ENCODE measurements at regions not wholly inside any gene's neighbourhood (a gene's known extent, or its start where the extent isn't known, plus 50 kb on each side); places are given as distances from the start of the nearest gene placed in this dataset.
"Not testable (repeated sequence)": the region's sequence is repeated elsewhere in the genome, so short reads cannot be mapped to it uniquely, and the experiment has no call there.

DNA sequence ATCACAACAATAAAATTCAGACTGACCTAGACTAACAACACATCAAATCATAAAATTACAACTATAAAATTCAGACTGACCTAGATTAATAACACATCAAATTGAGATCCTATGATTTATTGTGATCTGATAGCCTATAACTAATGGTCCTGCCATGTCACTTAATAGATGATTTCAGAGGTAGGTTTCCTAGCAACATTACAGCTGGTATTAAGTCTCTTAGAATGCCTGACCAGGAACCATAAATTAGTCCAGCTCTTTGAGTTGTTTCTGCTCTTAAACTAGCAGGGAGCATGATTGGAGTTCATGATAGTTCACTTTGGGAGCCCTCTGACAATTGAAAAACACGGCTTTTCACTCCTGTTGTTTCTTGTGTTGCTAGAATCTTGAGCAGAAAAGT, 318.9 kb downstream of the BMPER start:
- Histone ChIP-seq H3K4me3 (ENCODE audit: insufficient read depth in 1 of 2, low read depth in 1 of 2, low read length in 2 of 2) (no peak overlapping the region), H2BK120ac (ENCODE audit: low read depth, low read length) (no peak overlapping the region), H3K9me3 (ENCODE audit: control insufficient read depth, low read length) (no peaks in the 10 kb centered on the region), H3K9ac (ENCODE audit: low read length) (no peak overlapping the region), H3K23ac (ENCODE audit: low read length in 2 of 2) (no peak overlapping the region), H2BK5ac (ENCODE audit: low read depth, low read length, poor library complexity, severe bottlenecking) (no peak overlapping the region), H3K36me3 (ENCODE audit: control insufficient read depth in 1 of 2, insufficient read depth in 2 of 2, low read depth in 1 of 2, low read length in 2 of 2) (no peaks in the 10 kb centered on the region), H2AK5ac (ENCODE audit: low read length, severe bottlenecking) (no peak overlapping the region), H2BK15ac (ENCODE audit: low read depth, poor library complexity, severe bottlenecking) (no peak overlapping the region), H2AFZ (ENCODE audit: low read depth, low read length) (no peak overlapping the region), H3K4ac (ENCODE audit: low read depth in 1 of 2, low read length in 2 of 2) (no peak overlapping the region), H3K4me1 (ENCODE audit: control insufficient read depth, insufficient read depth, low read depth, low read length) (no peaks in the 10 kb centered on the region), H3K79me1 (replicated peaks; ENCODE audit: low read length, poor library complexity, severe bottlenecking) (no peaks in the 10 kb centered on the region), H3K18ac (ENCODE audit: low read depth in 1 of 2, low read length in 2 of 2) (no peak overlapping the region), H3K14ac (ENCODE audit: low read length in 2 of 2) (no peak overlapping the region), H3K27ac (ENCODE audit: low read length, poor library complexity, severe bottlenecking) (no peak overlapping the region), H3K27me3 (ENCODE audit: control insufficient read depth in 1 of 2, insufficient read depth in 1 of 2, low read length in 2 of 2) (peaks cover 0 to 4% of the 10 kb centered on the region in 2 experiments), H3K4me2 (ENCODE audit: low read length, poor library complexity, severe bottlenecking) (no peak overlapping the region), H2BK12ac (ENCODE audit: low read length in 2 of 2) (no peak overlapping the region), H4K91ac (ENCODE audit: low read length) (no peak overlapping the region), H4K8ac (ENCODE audit: low read length) (no peak overlapping the region)
- DNase-seq, result no peak
- WGBS, result no CpG with 5 or more reads among the region's 1 CpG

- WGBS, result 60% methylated on average over 5 of the region's 5 CpGs
- DNase-seq, result no peak
Observed at GRCh38 chr7:34225193-34225592, 319.9 kb downstream of the BMPER start.

DNA sequence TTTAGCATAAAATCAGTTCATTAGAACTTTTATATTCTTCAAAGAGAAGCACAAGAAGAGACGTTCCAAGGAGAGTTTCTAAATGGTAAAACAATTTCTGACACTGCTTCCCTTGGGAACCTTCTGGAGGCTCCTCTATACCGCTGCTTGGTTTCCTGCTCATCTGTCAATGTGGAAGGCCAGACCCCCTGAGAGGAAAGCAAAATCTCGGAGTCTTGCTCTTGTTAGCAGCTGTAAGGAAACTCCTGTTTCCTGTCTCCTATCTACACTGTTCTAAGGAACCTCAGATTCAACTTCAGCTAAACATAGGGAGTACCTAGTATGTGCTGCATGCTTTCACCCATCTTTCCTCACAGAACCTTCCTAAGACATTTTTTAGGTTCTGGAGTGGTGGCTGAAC, 322.2 kb downstream of the BMPER start:
- H2BK120ac ChIP-seq (ENCODE audit: low read depth, low read length), result no peak overlapping the region
- H3K14ac ChIP-seq (ENCODE audit: low read length in 2 of 2), result no peak overlapping the region
- H2AK5ac ChIP-seq (ENCODE audit: low read length, severe bottlenecking), result no peak overlapping the region
- H3K4me1 ChIP-seq (ENCODE audit: control insufficient read depth, insufficient read depth, low read depth, low read length), result no peaks in the 10 kb centered on the region
- WGBS, result 47% methylated on average over 3 of the region's 3 CpGs
- no peak overlapping the region for H3K4me2 ChIP-seq (ENCODE audit: low read length, poor library complexity, severe bottlenecking)
- no peak overlapping the region for H3K23ac ChIP-seq (ENCODE audit: low read length in 2 of 2)
- H3K18ac ChIP-seq (ENCODE audit: low read depth in 1 of 2, low read length in 2 of 2), result no peak overlapping the region
- no peaks in the 10 kb centered on the region for H3K9me3 ChIP-seq (ENCODE audit: control insufficient read depth, low read length)
- no peak overlapping the region for H2BK5ac ChIP-seq (ENCODE audit: low read depth, low read length, poor library complexity, severe bottlenecking)
- no peak overlapping the region for H2BK12ac ChIP-seq (ENCODE audit: low read length in 2 of 2)
- no peak overlapping the region for H3K27ac ChIP-seq (ENCODE audit: low read length, poor library complexity, severe bottlenecking)
- H3K4me3 ChIP-seq (ENCODE audit: insufficient read depth in 1 of 2, low read depth in 1 of 2, low read length in 2 of 2), result no peak overlapping the region
- no peaks in the 10 kb centered on the region for H3K36me3 ChIP-seq (ENCODE audit: control insufficient read depth in 1 of 2, insufficient read depth in 2 of 2, low read depth in 1 of 2, low read length in 2 of 2)
- H3K79me1 ChIP-seq (replicated peaks; ENCODE audit: low read length, poor library complexity, severe bottlenecking), result no peaks in the 10 kb centered on the region
- no peak for DNase-seq
- no peak overlapping the region for H3K4ac ChIP-seq (ENCODE audit: low read depth in 1 of 2, low read length in 2 of 2)
- no peak overlapping the region for H2AFZ ChIP-seq (ENCODE audit: low read depth, low read length)
- H4K91ac ChIP-seq (ENCODE audit: low read length), result no peak overlapping the region
- no peak overlapping the region for H4K8ac ChIP-seq (ENCODE audit: low read length)
- H3K9ac ChIP-seq (ENCODE audit: low read length), result no peak overlapping the region
- H3K27me3 ChIP-seq (ENCODE audit: control insufficient read depth in 1 of 2, insufficient read depth in 1 of 2, low read length in 2 of 2), result peaks cover 0 to 4% of the 10 kb centered on the region in 2 experiments
- H2BK15ac ChIP-seq (ENCODE audit: low read depth, poor library complexity, severe bottlenecking), result no peak overlapping the region

More at GRCh38 chr7:34225193-34225592, 319.9 kb downstream of the BMPER start:
- H4K8ac ChIP-seq (ENCODE audit: low read length), result no peak overlapping the region
- no peak overlapping the region for H2BK12ac ChIP-seq (ENCODE audit: low read length in 2 of 2)
- no peak overlapping the region for H3K23ac ChIP-seq (ENCODE audit: low read length in 2 of 2)
- H2AK5ac ChIP-seq (ENCODE audit: low read length, severe bottlenecking), result no peak overlapping the region
- no peak overlapping the region for H3K18ac ChIP-seq (ENCODE audit: low read depth in 1 of 2, low read length in 2 of 2)
- no peaks in the 10 kb centered on the region for H3K36me3 ChIP-seq (ENCODE audit: control insufficient read depth in 1 of 2, insufficient read depth in 2 of 2, low read depth in 1 of 2, low read length in 2 of 2)
- no peak overlapping the region for H2BK5ac ChIP-seq (ENCODE audit: low read depth, low read length, poor library complexity, severe bottlenecking)
- H3K27ac ChIP-seq (ENCODE audit: low read length, poor library complexity, severe bottlenecking), result no peak overlapping the region
- H3K4me3 ChIP-seq (ENCODE audit: insufficient read depth in 1 of 2, low read depth in 1 of 2, low read length in 2 of 2), result no peak overlapping the region
- no peak overlapping the region for H3K14ac ChIP-seq (ENCODE audit: low read length in 2 of 2)
- H2AFZ ChIP-seq (ENCODE audit: low read depth, low read length), result no peak overlapping the region
- H3K27me3 ChIP-seq (ENCODE audit: control insufficient read depth in 1 of 2, insufficient read depth in 1 of 2, low read length in 2 of 2), result peaks cover 0 to 4% of the 10 kb centered on the region in 2 experiments
- H2BK15ac ChIP-seq (ENCODE audit: low read depth, poor library complexity, severe bottlenecking), result no peak overlapping the region
- no peaks in the 10 kb centered on the region for H3K79me1 ChIP-seq (replicated peaks; ENCODE audit: low read length, poor library complexity, severe bottlenecking)
- no peak overlapping the region for H3K9ac ChIP-seq (ENCODE audit: low read length)
- no peak overlapping the region for H4K91ac ChIP-seq (ENCODE audit: low read length)
- no peak overlapping the region for H3K4me2 ChIP-seq (ENCODE audit: low read length, poor library complexity, severe bottlenecking)
- no peaks in the 10 kb centered on the region for H3K9me3 ChIP-seq (ENCODE audit: control insufficient read depth, low read length)
- no peaks in the 10 kb centered on the region for H3K4me1 ChIP-seq (ENCODE audit: control insufficient read depth, insufficient read depth, low read depth, low read length)
- no peak overlapping the region for H3K4ac ChIP-seq (ENCODE audit: low read depth in 1 of 2, low read length in 2 of 2)
- no peak overlapping the region for H2BK120ac ChIP-seq (ENCODE audit: low read depth, low read length)

GRCh38 chr7:34235101-34235500, 329.8 kb downstream of the BMPER start:
- H4K91ac ChIP-seq (ENCODE audit: low read length); H2AK5ac ChIP-seq (ENCODE audit: low read length, severe bottlenecking); H2BK120ac ChIP-seq (ENCODE audit: low read depth, low read length); H3K4ac ChIP-seq (ENCODE audit: low read depth in 1 of 2, low read length in 2 of 2); H3K9ac ChIP-seq (ENCODE audit: low read length); H4K8ac ChIP-seq (ENCODE audit: low read length); DNase-seq; H3K18ac ChIP-seq (ENCODE audit: low read depth in 1 of 2, low read length in 2 of 2); H2BK15ac ChIP-seq (ENCODE audit: low read depth, poor library complexity, severe bottlenecking); H3K79me1 ChIP-seq (replicated peaks; ENCODE audit: low read length, poor library complexity, severe bottlenecking); H3K27ac ChIP-seq (ENCODE audit: low read length, poor library complexity, severe bottlenecking); H3K4me2 ChIP-seq (ENCODE audit: low read length, poor library complexity, severe bottlenecking); H3K4me3 ChIP-seq (ENCODE audit: insufficient read depth in 1 of 2, low read depth in 1 of 2, low read length in 2 of 2); H2BK12ac ChIP-seq (ENCODE audit: low read length in 2 of 2); H3K14ac ChIP-seq (ENCODE audit: low read length in 2 of 2); H3K36me3 ChIP-seq (ENCODE audit: control insufficient read depth in 1 of 2, insufficient read depth in 2 of 2, low read depth in 1 of 2, low read length in 2 of 2); H3K9me3 ChIP-seq (ENCODE audit: control insufficient read depth, low read length); H2BK5ac ChIP-seq (ENCODE audit: low read depth, low read length, poor library complexity, severe bottlenecking); H3K27me3 ChIP-seq (ENCODE audit: control insufficient read depth in 1 of 2, insufficient read depth in 1 of 2, low read length in 2 of 2); H3K4me1 ChIP-seq (ENCODE audit: control insufficient read depth, insufficient read depth, low read depth, low read length); H3K23ac ChIP-seq (ENCODE audit: low read length in 2 of 2); H2AFZ ChIP-seq (ENCODE audit: low read depth, low read length): not testable (repeated sequence)
- WGBS, result 85% methylated on average over 5 of the region's 5 CpGs

All from mesenchymal stem cell (in vitro differentiated cells and primary cell).